Adrenal gland (tissue), 5 donors: ENCODE measurements at regions not wholly inside any gene's neighbourhood (a gene's known extent, or its start where the extent isn't known, plus 50 kb on each side); places are given as distances from the start of the nearest gene placed in this dataset.

ENCODE experiments used
- POLR2A ChIP-seq, 2 donors: fragments of 450-650 bp; IDR thresholded peaks; one replicate each; pipeline ENCODE4 v1.6.1; 2017; ENCODE audit warnings: antibody characterized with exemption in 2 of 2, mild to moderate bottlenecking in 2 of 2, moderate library complexity in 1 of 2
- TF ChIP-seq, protein P1 (sequence below), 6 experiments: fragments of 450-650 bp in 4 of 6; fragments of 200-600 bp in 2 of 6; sonication (generic) in 1 of 6; IDR thresholded peaks; 1 replicate in 5 of 6; 2 replicates in 1 of 6; pipeline versions ENCODE4 v1.5.1 to v1.8.0; 2016 to 2021; ENCODE audit warnings: antibody characterized with exemption in 6 of 6, mild to moderate bottlenecking in 2 of 6, moderate library complexity in 1 of 6
- donor health status: DM: no; HTN: no; CAD: no.

DNA sequence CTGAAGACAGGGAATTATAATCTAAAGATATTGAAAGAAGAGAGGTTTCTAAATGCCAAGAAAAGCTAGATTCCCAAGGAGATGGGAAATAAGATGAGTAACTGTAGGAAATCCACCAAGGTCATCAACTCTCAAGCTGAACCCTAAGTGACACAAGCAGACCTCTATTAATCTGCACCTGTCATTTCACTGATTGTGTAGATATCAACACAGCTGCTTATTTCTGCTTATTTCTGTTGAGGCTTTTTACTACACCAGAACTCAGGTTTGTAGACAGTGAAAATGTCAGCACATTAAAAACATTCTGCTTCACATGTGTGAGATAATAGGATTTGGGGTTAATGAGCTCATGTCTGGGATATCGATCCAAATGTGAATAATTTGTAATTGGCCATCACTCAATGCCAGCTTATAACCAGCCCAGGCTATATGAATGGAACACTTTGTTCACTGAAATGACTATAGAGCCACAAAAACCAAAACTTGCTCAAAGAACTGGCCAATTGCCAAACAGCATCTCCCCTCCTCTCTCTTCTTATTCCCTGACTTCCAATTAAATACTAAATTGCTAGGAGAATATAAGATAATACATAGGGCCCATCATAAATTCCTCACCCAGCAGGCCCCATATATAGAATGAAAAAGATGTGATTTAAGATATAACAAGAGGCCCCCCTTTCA, 188.7 kb upstream of the ARID2 start:
- TF ChIP-seq POLR2A (IDR thresholded peaks at IDR 0.05), result no peak
- TF ChIP-seq, protein P1, sequence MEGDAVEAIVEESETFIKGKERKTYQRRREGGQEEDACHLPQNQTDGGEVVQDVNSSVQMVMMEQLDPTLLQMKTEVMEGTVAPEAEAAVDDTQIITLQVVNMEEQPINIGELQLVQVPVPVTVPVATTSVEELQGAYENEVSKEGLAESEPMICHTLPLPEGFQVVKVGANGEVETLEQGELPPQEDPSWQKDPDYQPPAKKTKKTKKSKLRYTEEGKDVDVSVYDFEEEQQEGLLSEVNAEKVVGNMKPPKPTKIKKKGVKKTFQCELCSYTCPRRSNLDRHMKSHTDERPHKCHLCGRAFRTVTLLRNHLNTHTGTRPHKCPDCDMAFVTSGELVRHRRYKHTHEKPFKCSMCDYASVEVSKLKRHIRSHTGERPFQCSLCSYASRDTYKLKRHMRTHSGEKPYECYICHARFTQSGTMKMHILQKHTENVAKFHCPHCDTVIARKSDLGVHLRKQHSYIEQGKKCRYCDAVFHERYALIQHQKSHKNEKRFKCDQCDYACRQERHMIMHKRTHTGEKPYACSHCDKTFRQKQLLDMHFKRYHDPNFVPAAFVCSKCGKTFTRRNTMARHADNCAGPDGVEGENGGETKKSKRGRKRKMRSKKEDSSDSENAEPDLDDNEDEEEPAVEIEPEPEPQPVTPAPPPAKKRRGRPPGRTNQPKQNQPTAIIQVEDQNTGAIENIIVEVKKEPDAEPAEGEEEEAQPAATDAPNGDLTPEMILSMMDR (IDR thresholded peaks at IDR 0.05), result no peak
